HG03575 (cell line): ENCODE measurements at regions not wholly inside any gene's neighbourhood (a gene's known extent, or its start where the extent isn't known, plus 50 kb on each side); places are given as distances from the start of the nearest gene placed in this dataset.
"Not testable (repeated sequence)": the region's sequence is repeated elsewhere in the genome, so short reads cannot be mapped to it uniquely, and the experiment has no call there.

Source experiments
- ATAC-seq: cut with Tn5 transposase; IDR thresholded peaks from one replicate; pipeline ENCODE4 v1.9.1; 2021; ENCODE audit not compliant: unreplicated experiment, insufficient number of reproducible peaks, low FRiP score; ENCODE audit errors: extremely low read depth

- ATAC-seq, result no peak
Observed at GRCh38 chr4:163679189-163679588, 184.7 kb downstream of the TMA16 start.

GRCh38 chr4:163680386-163681098 lies 186.1 kb downstream of the TMA16 start:
- no peak for ATAC-seq

- ATAC-seq, result peak; percentile 80
Observed at GRCh38 chr4:163681208-163681821, 186.8 kb downstream of the TMA16 start.

- ATAC-seq, result no peak
Observed at GRCh38 chr4:163688856-163689255, 194.4 kb downstream of the TMA16 start.

GRCh38 chr4:163693211-163693610 lies 198.7 kb downstream of the TMA16 start:
- ATAC-seq, result no peak

- no peak for ATAC-seq
Observed at GRCh38 chr4:163693776-163694175, 199.3 kb downstream of the TMA16 start.

- no peak for ATAC-seq
Observed at GRCh38 chr4:163694385-163694784, 199.9 kb downstream of the TMA16 start.

- ATAC-seq, result no peak
Observed at GRCh38 chr4:163697121-163697520, 202.6 kb downstream of the TMA16 start.

GRCh38 chr4:163700383-163700782 lies 205.9 kb downstream of the TMA16 start:
- not testable (repeated sequence) for ATAC-seq

- ATAC-seq, result peak; percentile 97
Observed at GRCh38 chr4:163701916-163702315, 207.4 kb downstream of the TMA16 start.

- no peak for ATAC-seq
Observed at GRCh38 chr4:163702736-163703135, 208.2 kb downstream of the TMA16 start.

GRCh38 chr4:163703251-163703650 lies 208.8 kb downstream of the TMA16 start:
- ATAC-seq, result no peak

- no peak for ATAC-seq
Observed at GRCh38 chr4:163707873-163708272, 213.4 kb downstream of the TMA16 start.

- no peak for ATAC-seq
Observed at GRCh38 chr4:163709601-163710000, 215.1 kb downstream of the TMA16 start.

- ATAC-seq, result no peak
Observed at GRCh38 chr4:163710158-163710557, 215.7 kb downstream of the TMA16 start.

- ATAC-seq, result not testable (repeated sequence)
Observed at GRCh38 chr4:163724495-163724894, 230.0 kb downstream of the TMA16 start.

- ATAC-seq, result no peak
Observed at GRCh38 chr4:163726641-163727040, 232.2 kb downstream of the TMA16 start.

GRCh38 chr4:163731071-163731470 lies 236.6 kb downstream of the TMA16 start:
- no peak for ATAC-seq

- no peak for ATAC-seq
Observed at GRCh38 chr4:163732473-163732872, 238.0 kb downstream of the TMA16 start.

- ATAC-seq, result no peak
Observed at GRCh38 chr4:163736876-163737275, 242.4 kb downstream of the TMA16 start.

GRCh38 chr4:163737846-163738245 lies 243.4 kb downstream of the TMA16 start:
- not testable (repeated sequence) for ATAC-seq
